AML-193 (cell line): ENCODE measurements at regions not wholly inside any gene's neighbourhood (a gene's known extent, or its start where the extent isn't known, plus 50 kb on each side); places are given as distances from the start of the nearest gene placed in this dataset.
"Not testable (repeated sequence)": the region's sequence is repeated elsewhere in the genome, so short reads cannot be mapped to it uniquely, and the experiment has no call there.

Experiments
- DNase-seq, 2 experiments: peaks; one replicate each; lab custom pipeline; 2025; lab: John Stamatoyannopoulos, UW

GRCh38 chr2:35160871-35161270 lies 1194.7 kb upstream of the CRIM1 start:
- DNase-seq, result no peak

GRCh38 chr2:35125871-35126270 lies 1229.7 kb upstream of the CRIM1 start:
- DNase-seq, result no peak

GRCh38 chr2:35125278-35125677 lies 1230.3 kb upstream of the CRIM1 start:
- DNase-seq, result no peak

- no peak for DNase-seq
Measured at GRCh38 chr2:35116151-35116550, 1239.4 kb upstream of the CRIM1 start.

- DNase-seq, result no peak
Measured at GRCh38 chr2:35114765-35115164, 1240.8 kb upstream of the CRIM1 start.

- DNase-seq, result not testable (repeated sequence)
Measured at GRCh38 chr2:35112367-35112766, 1243.2 kb upstream of the CRIM1 start.

GRCh38 chr2:35104309-35104708 lies 1251.3 kb upstream of the CRIM1 start:
- DNase-seq, result no peak

GRCh38 chr2:35099342-35099741 lies 1256.2 kb upstream of the CRIM1 start:
- DNase-seq, result no peak

GRCh38 chr2:35082072-35082471 lies 1273.5 kb upstream of the CRIM1 start:
- DNase-seq, result no peak

- DNase-seq, result no peak
Measured at GRCh38 chr2:35081622-35082015, 1274.0 kb upstream of the CRIM1 start.

GRCh38 chr2:35081001-35081621 lies 1274.5 kb upstream of the CRIM1 start:
- no peak for DNase-seq

- DNase-seq, result no peak
Measured at GRCh38 chr2:35080231-35080910, 1275.2 kb upstream of the CRIM1 start.

- no peak for DNase-seq
Measured at GRCh38 chr2:35067420-35067819, 1288.2 kb upstream of the CRIM1 start.

GRCh38 chr2:35063836-35064235 lies 1291.7 kb upstream of the CRIM1 start:
- no peak for DNase-seq

- no peak for DNase-seq
Measured at GRCh38 chr2:35035883-35036282, 1319.7 kb upstream of the CRIM1 start.

- DNase-seq, result no peak
Measured at GRCh38 chr2:35033748-35034147, 1321.8 kb upstream of the CRIM1 start.

- DNase-seq, result no peak
Measured at GRCh38 chr2:35023545-35023944, 1332.0 kb upstream of the CRIM1 start.

- DNase-seq, result no peak
Measured at GRCh38 chr2:35000453-35000852, 1355.1 kb upstream of the CRIM1 start.

GRCh38 chr2:34998741-34999140 lies 1356.8 kb upstream of the CRIM1 start:
- no peak for DNase-seq

- no peak for DNase-seq
Measured at GRCh38 chr2:34997779-34998178, 1357.8 kb upstream of the CRIM1 start.

- no peak for DNase-seq
Measured at GRCh38 chr2:34995196-34995595, 1360.4 kb upstream of the CRIM1 start.

GRCh38 chr2:34991508-34992274 lies 1363.9 kb upstream of the CRIM1 start:
- DNase-seq, result no peak

GRCh38 chr2:34985474-34985873 lies 1370.1 kb upstream of the CRIM1 start:
- no peak for DNase-seq
